SK-N-SH (cell line): ENCODE measurements at regions not wholly inside any gene's neighbourhood (a gene's known extent, or its start where the extent isn't known, plus 50 kb on each side); places are given as distances from the start of the nearest gene placed in this dataset.
"Not testable (repeated sequence)": the region's sequence is repeated elsewhere in the genome, so short reads cannot be mapped to it uniquely, and the experiment has no call there.

Experiments
- CTCF ChIA-PET: fragments of 300-600, 350-600 bp; formaldehyde crosslinking; extraction: SDS; loops from one replicate; lab custom pipeline; 2021; lab: Yijun Ruan, JAX
- POLR2A ChIA-PET: fragments of 350-600 bp; sonication (Branson Sonifier 250); formaldehyde crosslinking; extraction: SDS; loops from one replicate; lab custom pipeline; 2020; ENCODE audit warnings: antibody characterized with exemption, inconsistent platforms; lab: Yijun Ruan, JAX
- DNase-seq: peaks from one replicate; pipeline ENCODE4 v3.0.0; 2012
- H2AFZ ChIP-seq: fragments of 200-600 bp; sonication (generic); 2 replicates; pipeline ENCODE4 v1.8.1; 2016; ENCODE audit warnings: antibody characterized with exemption, mild to moderate bottlenecking, low read depth
- H3F3A ChIP-seq: fragments of 200-600 bp; sonication (generic); replicated peaks from 2 replicates; pipeline ENCODE3; 2016; ENCODE audit warnings: antibody characterized with exemption, mild to moderate bottlenecking; ENCODE audit not compliant: insufficient read depth
- H3K27ac ChIP-seq, 2 experiments: fragments of 200-500 bp in 1 of 2; fragments of 200-600 bp in 1 of 2; sonication (Bioruptor generic) in 1 of 2; sonication (generic), shearing (Covaris generic) in 1 of 2; 2 replicates each; pipeline versions ENCODE4 v1.5.1 to v1.6.1; 2014 to 2016; ENCODE audit warnings: low read depth in 2 of 2, inconsistent platforms in 1 of 2, low read length in 1 of 2, mild to moderate bottlenecking in 1 of 2, mixed read lengths in 1 of 2
- H3K27me3 ChIP-seq: fragments of 200-600 bp; sonication (generic), shearing (Covaris generic); 2 replicates; pipeline ENCODE4 v1.6.1; 2016; ENCODE audit warnings: mixed run types; ENCODE audit not compliant: insufficient read depth
- H3K36me3 ChIP-seq, 2 experiments: fragments of 200-500 bp in 1 of 2; fragments of 200-600 bp in 1 of 2; sonication (Bioruptor generic) in 1 of 2; sonication (generic) in 1 of 2; replicated peaks in 1 of 2; 2 replicates each; pipeline versions ENCODE3 to v1.5.1; 2014 to 2016; ENCODE audit warnings: low read length in 1 of 2, mild to moderate bottlenecking in 1 of 2; ENCODE audit not compliant: insufficient read depth in 2 of 2, control insufficient read depth in 1 of 2
- H3K4me1 ChIP-seq, 2 experiments: fragments of 200-500 bp in 1 of 2; fragments of 200-600 bp in 1 of 2; sonication (Bioruptor generic) in 1 of 2; sonication (generic), shearing (Covaris generic) in 1 of 2; 2 replicates each; pipeline versions ENCODE4 v1.5.1 to v1.6.1; 2014 to 2016; ENCODE audit warnings: low read depth in 1 of 2, low read length in 1 of 2, mixed run types in 1 of 2; ENCODE audit not compliant: insufficient read depth in 2 of 2, control insufficient read depth in 1 of 2
- H3K4me2 ChIP-seq: fragments of 200-600 bp; sonication (generic), shearing (Covaris generic); 2 replicates; pipeline ENCODE4 v1.6.1; 2017; ENCODE audit warnings: mixed run types
- H3K4me3 ChIP-seq, 2 experiments: fragments of 200-500 bp in 1 of 2; fragments of 200-600 bp in 1 of 2; sonication (Bioruptor generic) in 1 of 2; sonication (generic), shearing (Covaris generic) in 1 of 2; 2 replicates each; pipeline versions ENCODE4 v1.5.1 to v1.8.1; 2014 to 2016; ENCODE audit warnings: low read depth in 2 of 2, inconsistent platforms in 1 of 2, low read length in 1 of 2, mild to moderate bottlenecking in 1 of 2, mixed read lengths in 1 of 2, moderate library complexity in 1 of 2
- H3K79me2 ChIP-seq: fragments of 200-600 bp; sonication (generic); 2 replicates; pipeline ENCODE4 v1.8.1; 2017; ENCODE audit warnings: mild to moderate bottlenecking; ENCODE audit not compliant: insufficient read depth
- H3K9ac ChIP-seq: fragments of 200-600 bp; sonication (generic); 2 replicates; pipeline ENCODE4 v1.6.1; 2017; ENCODE audit warnings: mixed run types
- H3K9me2 ChIP-seq: fragments of 200-600 bp; sonication (generic); 2 replicates; pipeline ENCODE4 v1.6.1; 2017; ENCODE audit warnings: mixed run types
- H3K9me3 ChIP-seq: fragments of 200-600 bp; sonication (generic); 2 replicates; pipeline ENCODE4 v1.6.1; 2017; ENCODE audit warnings: mixed run types, mild to moderate bottlenecking, moderate library complexity
- H4K20me1 ChIP-seq: fragments of 200-600 bp; sonication (generic); 2 replicates; pipeline ENCODE4 v1.6.1; 2017; ENCODE audit warnings: mild to moderate bottlenecking, mixed run types; ENCODE audit not compliant: insufficient read depth
- EP300 ChIP-seq, 2 experiments: IDR thresholded peaks; 2 replicates each; pipeline versions ENCODE4 v1.4.0 to v1.6.1; 2012; ENCODE audit warnings: borderline replicate concordance in 1 of 2, low read depth in 1 of 2, low read length in 1 of 2
- GATA2 ChIP-seq: sonication (generic); formaldehyde crosslinking; IDR thresholded peaks from 2 replicates; pipeline ENCODE4 v1.5.0; 2020; ENCODE audit warnings: mild to moderate bottlenecking, missing genetic modification reagents
- MEF2A ChIP-seq: IDR thresholded peaks from 2 replicates; pipeline ENCODE4 v1.4.0; 2012; ENCODE audit warnings: low read depth, borderline replicate concordance
- RXRA ChIP-seq: IDR thresholded peaks from 2 replicates; pipeline ENCODE4 v1.4.0; 2012; ENCODE audit warnings: low read depth, mild to moderate bottlenecking, borderline replicate concordance
- SMC3 ChIP-seq: IDR thresholded peaks from 2 replicates; pipeline ENCODE4 v1.6.1; 2012; ENCODE audit warnings: low read depth, low read length, improper control_type of control experiment
- YY1 ChIP-seq: IDR thresholded peaks from 2 replicates; pipeline ENCODE4 v1.4.0; 2012; ENCODE audit warnings: low read depth, mild to moderate bottlenecking
- WGBS: methylation state at CpG from one replicate; pipeline ENCODE4 v1.1.6; 2017; ENCODE audit warnings: low lambda C conversion rate; 5-methylcytosine and 5-hydroxymethylcytosine counted together

GRCh38 chrX:46226422-46226821, 318.8 kb downstream of the ZNF674 start (continued):
- no peak for TF ChIP-seq SMC3

- CTCF ChIA-PET, H3K79me2 ChIP-seq, H3K9me3 ChIP-seq, H3K4me2 ChIP-seq, H2AFZ ChIP-seq, H3K36me3 ChIP-seq, H3K27me3 ChIP-seq, H4K20me1 ChIP-seq, POLR2A ChIA-PET, H3K9me2 ChIP-seq, H3K27ac ChIP-seq, H3F3A ChIP-seq, H3K9ac ChIP-seq, H3K4me1 ChIP-seq, DNase-seq, H3K4me3 ChIP-seq: not testable (repeated sequence)
Measured at GRCh38 chrX:46223499-46223898, 321.7 kb downstream of the ZNF674 start.

- ChIA-PET CTCF (interaction anchor here (0.9 kb wide), 1 partner anchor 187 kb away, joined by 3 read pairs; no protein-coding TSS in a partner anchor), POLR2A (no interaction called here)
- Histone ChIP-seq H3F3A (no peaks in the 10 kb centered on the region), H3K4me2 (no peak overlapping the region), H3K27ac (no peak overlapping the region), H3K9me2 (no peaks in the 10 kb centered on the region), H4K20me1 (no peaks in the 10 kb centered on the region), H3K4me3 (no peak overlapping the region), H3K9ac (no peak overlapping the region), H3K79me2 (no peaks in the 10 kb centered on the region), H3K9me3 (0 out of 2 replicates have a peak, but pooled peaks cover 5% of the 10 kb centered on the region), H3K36me3 (no peaks in the 10 kb centered on the region), H2AFZ (no peak overlapping the region), H3K27me3 (peaks cover 7% of the 10 kb centered on the region; the same call in 1 of the 2 replicates), H3K4me1 (no peaks in the 10 kb centered on the region)
- DNase-seq, result no peak
- 22% methylated on average over 3 of the region's 3 CpGs for WGBS
- no peak for TF ChIP-seq MEF2A
Measured at GRCh38 chrX:46220822-46221221, 324.4 kb downstream of the ZNF674 start.

- CTCF ChIA-PET, result no interaction called here
- TF ChIP-seq RXRA, result no peak
- TF ChIP-seq YY1, result no peak
- no peak for TF ChIP-seq EP300 (IDR thresholded peaks at IDR 0.05; ENCODE audit: borderline replicate concordance in 1 of 2, low read depth in 1 of 2, low read length in 1 of 2)
- TF ChIP-seq GATA2 (CRISPR knock-in tag), result no peak
- 33% methylated on average over 1 of the region's 1 CpG for WGBS
- H3K4me2 ChIP-seq, result no peak overlapping the region
- H3K9ac ChIP-seq, result no peak overlapping the region
- no peaks in the 10 kb centered on the region for H3K79me2 ChIP-seq
- H3K4me3 ChIP-seq, result no peak overlapping the region
- 0 out of 2 replicates have a peak, but pooled peaks cover 5% of the 10 kb centered on the region for H3K9me3 ChIP-seq
- H2AFZ ChIP-seq, result 0 out of 2 replicates have a peak overlapping the region, but pooled peaks have one; percentile 8
- peak overlapping the region in 1 of 2 experiments; percentile 63; a peak in 1 of 4 replicates for H3K27ac ChIP-seq
- no peaks in the 10 kb centered on the region for H3K4me1 ChIP-seq
- POLR2A ChIA-PET, result no interaction called here
- no peak for DNase-seq
- H3K36me3 ChIP-seq, result no peaks in the 10 kb centered on the region
- H3F3A ChIP-seq, result no peaks in the 10 kb centered on the region
- no peaks in the 10 kb centered on the region for H4K20me1 ChIP-seq
- no peaks in the 10 kb centered on the region for H3K9me2 ChIP-seq
- H3K27me3 ChIP-seq, result peaks cover 7% of the 10 kb centered on the region; the same call in 1 of the 2 replicates
Measured at GRCh38 chrX:46218373-46218772, 326.8 kb downstream of the ZNF674 start.
